K562 (cell line): ENCODE measurements at regions not wholly inside any gene's neighbourhood (a gene's known extent, or its start where the extent isn't known, plus 50 kb on each side); places are given as distances from the start of the nearest gene placed in this dataset.

ENCODE experiments used
- ATAC-seq: fragments of 200-7000 bp; cut with Tn5 transposase; 3 replicates; pipeline ENCODE4 v1.9.1; 2020; ENCODE audit warnings: moderate library complexity
- BruUV-seq: library from RNA; stranded (reverse); fragments of 400-500 nt; replicated peaks from 2 replicates; lab custom pipeline; 2021; lab: Mats Ljungman, UMichigan
- CTCF ChIA-PET: fragments of 300-600 bp; formaldehyde crosslinking; extraction: SDS; loops from one replicate; lab custom pipeline; 2021; ENCODE audit warnings: low intra/inter-chr PET ratio; lab: Yijun Ruan, JAX
- POLR2A ChIA-PET: fragments of 300-600, 350-650 bp; sonication (Branson Sonifier 250); formaldehyde crosslinking; extraction: SDS; loops from one replicate; lab custom pipeline; 2021; ENCODE audit warnings: antibody characterized with exemption, inconsistent platforms; lab: Yijun Ruan, JAX
- DNase-seq, 4 experiments: peaks; one replicate each; pipeline versions ENCODE4 v3.0.0 to v3.0.0-alpha.2; 2011 to 2018; ENCODE audit warnings: low spot score in 3 of 4, mixed read lengths in 3 of 4; ENCODE audit errors: extremely low read depth in 1 of 4
- FAIRE-seq: peaks from 2 replicates; lab custom pipeline; 2011; peaks lifted over from hg19 to GRCh38; lab: Jason Lieb, UNC
- H2AFZ ChIP-seq: 2 replicates; pipeline ENCODE4 v1.6.0; 2011; ENCODE audit warnings: low read depth, low read length, control low read depth, inconsistent platforms
- H3K27ac ChIP-seq: fragments of 200-600 bp; 3 replicates; pipeline ENCODE4 v1.8.0; 2011; ENCODE audit warnings: low read depth, mild to moderate bottlenecking, control low read depth, inconsistent platforms, low read length, moderate library complexity, mixed read lengths; ENCODE audit errors: extremely low read depth
- H3K27me3 ChIP-seq, 2 experiments: fragments of 300-600 bp in 1 of 2; 2 replicates in 1 of 2; 3 replicates in 1 of 2; pipeline versions ENCODE4 v1.6.0 to v1.8.0; 2011; ENCODE audit warnings: inconsistent platforms in 2 of 2, low read length in 2 of 2, mild to moderate bottlenecking in 1 of 2, mixed read lengths in 1 of 2, moderate library complexity in 1 of 2; ENCODE audit not compliant: control insufficient read depth in 2 of 2, insufficient read depth in 2 of 2
- H3K36me3 ChIP-seq: fragments of 300-600 bp; 3 replicates; pipeline ENCODE4 v1.8.0; 2011; ENCODE audit warnings: mild to moderate bottlenecking, low read length, inconsistent platforms; ENCODE audit not compliant: control insufficient read depth, insufficient read depth
- H3K4me1 ChIP-seq, 2 experiments: fragments of 200-600 bp in 1 of 2; replicated peaks in 1 of 2; 2 replicates in 1 of 2; 3 replicates in 1 of 2; pipeline versions ENCODE4 v1.5.1 to v1.8.0; 2011; ENCODE audit warnings: inconsistent platforms in 2 of 2, low read length in 2 of 2, mild to moderate bottlenecking in 1 of 2, mixed read lengths in 1 of 2, moderate library complexity in 1 of 2; ENCODE audit not compliant: control insufficient read depth in 2 of 2, insufficient read depth in 2 of 2
- H3K4me2 ChIP-seq: 2 replicates; pipeline ENCODE4 v1.6.1; 2011; ENCODE audit warnings: low read length, control low read depth, inconsistent platforms, mixed read lengths; ENCODE audit not compliant: insufficient read depth
- H3K4me3 ChIP-seq: fragments of 200-600 bp; sonication (generic), shearing (Covaris generic); 2 replicates; pipeline ENCODE4 v1.5.1; 2016; ENCODE audit warnings: control low read depth, inconsistent platforms
- H3K79me2 ChIP-seq: fragments of 200-600 bp; 3 replicates; pipeline ENCODE4 v1.8.0; 2011; ENCODE audit warnings: low read length, inconsistent platforms; ENCODE audit not compliant: control insufficient read depth, insufficient read depth
- H3K9ac ChIP-seq, 2 experiments: 2 replicates each; pipeline versions ENCODE4 v1.6.0 to v1.6.1; 2011; ENCODE audit warnings: low read depth in 2 of 2, low read length in 2 of 2, control low read depth in 1 of 2, inconsistent platforms in 1 of 2, mild to moderate bottlenecking in 1 of 2, mixed read lengths in 1 of 2; ENCODE audit not compliant: insufficient read depth in 1 of 2
- H3K9me1 ChIP-seq: one replicate; pipeline ENCODE4 v1.6.0; 2011; ENCODE audit warnings: inconsistent platforms, mild to moderate bottlenecking, low read length, moderate library complexity; ENCODE audit not compliant: control insufficient read depth, insufficient read depth
- H3K9me3 ChIP-seq: replicated peaks from 2 replicates; pipeline ENCODE4 v1.5.1; 2011; ENCODE audit warnings: low read depth, low read length, inconsistent platforms; ENCODE audit not compliant: control insufficient read depth, insufficient read depth
- H4K20me1 ChIP-seq: replicated peaks from 2 replicates; pipeline ENCODE4 v1.6.1; 2011; ENCODE audit warnings: low read length, inconsistent platforms, mixed read lengths; ENCODE audit not compliant: control insufficient read depth, insufficient read depth
- HEY1 ChIP-seq: fragments of 250-450 bp; sonication (Bioruptor Pico); IDR thresholded peaks from 2 replicates; pipeline ENCODE4 v1.5.0; 2020; ENCODE audit warnings: mild to moderate bottlenecking, moderate library complexity, borderline replicate concordance
- HOXB6 ChIP-seq: fragments of 250-450 bp; sonication (Bioruptor Pico); IDR thresholded peaks from 2 replicates; pipeline ENCODE4 v1.5.1; 2022; ENCODE audit warnings: mild to moderate bottlenecking, borderline replicate concordance
- PPARD ChIP-seq: fragments of 250-450 bp; sonication (Bioruptor Pico); IDR thresholded peaks from 2 replicates; pipeline ENCODE4 v1.8.0; 2022; ENCODE audit warnings: inconsistent platforms, mild to moderate bottlenecking, moderate library complexity
- PTRF ChIP-seq: fragments of 450-650 bp; IDR thresholded peaks from 2 replicates; pipeline ENCODE4 v1.6.1; 2016; ENCODE audit warnings: mild to moderate bottlenecking, missing genetic modification characterization, missing compliant biosample characterization
- RBM39 ChIP-seq: fragments of 200-400 bp; formaldehyde crosslinking; optimal IDR thresholded peaks from 2 replicates; pipeline ENCODE3; 2018; ENCODE audit warnings: low read depth, low read length
- SETDB1 ChIP-seq: IDR thresholded peaks from one replicate; pipeline ENCODE4 v1.6.1; 2012; ENCODE audit warnings: low read length, control low read depth, inconsistent platforms
- TEAD1 ChIP-seq, 2 experiments: fragments of 450-650 bp in 1 of 2; sonication (generic) in 1 of 2; formaldehyde crosslinking; IDR thresholded peaks; 2 replicates each; pipeline versions ENCODE4 v1.4.0 to v1.8.0; 2020 to 2022; ENCODE audit warnings: mild to moderate bottlenecking in 2 of 2, missing genetic modification reagents in 1 of 2
- ZNF197 ChIP-seq: fragments of 200-800 bp; sonication (Bioruptor generic); IDR thresholded peaks from 2 replicates; pipeline ENCODE4 v1.6.1; 2016; ENCODE audit warnings: low read depth, missing genetic modification characterization, missing compliant biosample characterization
- ZNF263 ChIP-seq: sonication (generic); formaldehyde crosslinking; IDR thresholded peaks from 2 replicates; pipeline ENCODE4 v1.8.0; 2022; ENCODE audit warnings: mild to moderate bottlenecking, missing genetic modification reagents, borderline replicate concordance
- ZNF354B ChIP-seq: fragments of 250-450 bp; sonication (Bioruptor Pico); IDR thresholded peaks from 2 replicates; pipeline ENCODE4 v1.4.0; 2020
- ZNF75A ChIP-seq: fragments of 450-650 bp; formaldehyde crosslinking; IDR thresholded peaks from 2 replicates; pipeline ENCODE4 v1.4.0; 2020; ENCODE audit warnings: mild to moderate bottlenecking
- WGBS: fragments of 100-300 bp; shearing (Covaris generic); methylation state at CpG from one replicate; pipeline ENCODE4 v1.1.6; 2016; ENCODE audit warnings: low coverage, mixed read lengths; ENCODE audit not compliant: insufficient coverage; ENCODE audit errors: missing lambda C conversion rate; 5-methylcytosine and 5-hydroxymethylcytosine counted together
- in situ Hi-C: fragments of 300-500 bp; cut with MboI; formaldehyde crosslinking; loops from 4 replicates; pipeline ENCODE4 v1.15.0; 2018; ENCODE audit warnings: inconsistent platforms, mixed read lengths
- intact Hi-C: fragments of 100-400 bp; cut with micrococcal nuclease; formaldehyde crosslinking; loops from 2 replicates; pipeline ENCODE4 v1.14.2; 2022

DNA sequence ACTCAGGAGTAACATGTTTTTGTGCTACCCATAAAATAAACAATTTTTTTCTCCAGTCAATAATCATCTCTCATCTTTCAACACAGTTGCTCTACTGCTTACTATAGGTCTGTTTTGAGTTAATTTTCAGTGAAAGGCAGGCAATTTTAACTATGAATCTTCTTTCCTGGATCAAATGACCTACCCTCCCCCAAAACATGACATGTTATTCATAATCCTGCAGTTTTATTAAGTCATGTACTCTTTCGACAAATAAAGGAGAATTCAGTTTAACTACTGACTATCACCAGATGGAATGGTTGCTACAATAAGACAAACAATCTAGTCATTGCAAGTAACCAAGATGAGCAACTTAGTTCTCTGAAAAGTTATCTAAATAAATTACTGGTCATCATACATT is 106.0 kb upstream of the FAR2 start:
- ChIA-PET POLR2A (interaction anchor here (0.7 kb wide), 1 partner anchor 181 kb away, joined by 3 read pairs; no protein-coding TSS in a partner anchor), CTCF (no interaction called here)
- FAIRE-seq (no peak), DNase-seq (no peak), ATAC-seq (no peak)
- H3K27me3 ChIP-seq: no peaks in the 10 kb centered on the region
- intact Hi-C loops: no loop called here
- WGBS: 0% methylated on average over 1 of the region's 1 CpG
- no TSS peak for BruUV-seq
- no peaks in the 10 kb centered on the region for H3K79me2 ChIP-seq
- H3K9ac ChIP-seq: no peak overlapping the region
- TF ChIP-seq SETDB1 (no peak), HEY1 (CRISPR knock-in tag) (no peak), RBM39 (no peak), PPARD (CRISPR knock-in tag) (no peak), HOXB6 (CRISPR knock-in tag) (no peak), ZNF354B (CRISPR knock-in tag) (no peak), PTRF (tag) (no peak), ZNF75A (no peak), ZNF263 (no peak), TEAD1 (CRISPR knock-in tag; IDR thresholded peaks at IDR 0.05) (no peak), ZNF197 (CRISPR knock-in tag) (no peak)
- in situ Hi-C loops: no loop called here
- H4K20me1 ChIP-seq: no peaks in the 10 kb centered on the region
- H3K9me3 ChIP-seq: no peaks in the 10 kb centered on the region
- H3K4me2 ChIP-seq: no peak overlapping the region
- no peaks in the 10 kb centered on the region for H3K4me1 ChIP-seq
- H3K27ac ChIP-seq: no peak overlapping the region
- no peaks in the 10 kb centered on the region for H3K9me1 ChIP-seq
- H2AFZ ChIP-seq: no peak overlapping the region
- H3K36me3 ChIP-seq: no peaks in the 10 kb centered on the region
- no peak overlapping the region for H3K4me3 ChIP-seq
